K562 (cell line): ENCODE measurements at regions not wholly inside any gene's neighbourhood (a gene's known extent, or its start where the extent isn't known, plus 50 kb on each side); places are given as distances from the start of the nearest gene placed in this dataset.

Experiments used
- CUX1 ChIP-seq: fragments of 200-800 bp; sonication (Bioruptor generic); IDR thresholded peaks from 2 replicates; pipeline ENCODE4 v1.6.1; 2016; ENCODE audit warnings: missing genetic modification characterization, missing compliant biosample characterization
- ID3 ChIP-seq, 2 experiments: fragments of 250-450 bp in 1 of 2; fragments of 450-650 bp in 1 of 2; sonication (Bioruptor Pico) in 1 of 2; IDR thresholded peaks; 2 replicates each; pipeline versions ENCODE4 v1.6.1 to v1.8.0; 2016 to 2021; ENCODE audit warnings: mild to moderate bottlenecking in 2 of 2, moderate library complexity in 2 of 2, missing compliant biosample characterization in 1 of 2, missing genetic modification characterization in 1 of 2
- MGA ChIP-seq: fragments of 450-650 bp; IDR thresholded peaks from 2 replicates; pipeline ENCODE4 v1.6.1; 2016; ENCODE audit warnings: mild to moderate bottlenecking, moderate library complexity
- POLR2A ChIP-seq: fragments of 450-650 bp; conservative IDR thresholded peaks from 2 replicates; pipeline ENCODE4 v1.6.1; 2016
- SAFB ChIP-seq: fragments of 200-400 bp; formaldehyde crosslinking; IDR thresholded peaks from 2 replicates; pipeline ENCODE4 v1.6.1; 2017; ENCODE audit warnings: low read depth, low read length, borderline replicate concordance
- TBL1XR1 ChIP-seq, 2 experiments: IDR thresholded peaks; 2 replicates each; pipeline ENCODE4 v1.6.1; 2012; ENCODE audit warnings: improper control_type of control experiment in 2 of 2, low read length in 2 of 2, mild to moderate bottlenecking in 1 of 2
- ZBTB8A ChIP-seq: fragments of 450-650 bp; IDR thresholded peaks from 2 replicates; pipeline ENCODE4 v1.6.1; 2018; ENCODE audit warnings: mild to moderate bottlenecking, moderate library complexity; ENCODE audit not compliant: partially characterized antibody

GRCh38 chr4:154081391-154081790, 292.5 kb upstream of the SFRP2 start (continued):
- TF ChIP-seq MGA (no peak), POLR2A (no peak), CUX1 (CRISPR knock-in tag) (no peak), TBL1XR1 (IDR thresholded peaks at IDR 0.05; ENCODE audit: low read length in 2 of 2) (no peak), ID3 (CRISPR knock-in tag; IDR thresholded peaks at IDR 0.05) (no peak), ID3 (tag; IDR thresholded peaks at IDR 0.05) (no peak), SAFB (no peak), ZBTB8A (no peak)
